VCaP (cell line): ENCODE measurements at regions not wholly inside any gene's neighbourhood (a gene's known extent, or its start where the extent isn't known, plus 50 kb on each side); places are given as distances from the start of the nearest gene placed in this dataset.

Experiments used
- H3K27ac ChIP-seq: fragments of 450-650 bp; 2 replicates; pipeline ENCODE4 v1.5.1; 2017
- CTCF ChIP-seq: fragments of 450-650 bp; conservative IDR thresholded peaks from 2 replicates; pipeline ENCODE4 v1.5.1; 2017; ENCODE audit warnings: mild to moderate bottlenecking, moderate library complexity

- no peak overlapping the region for H3K27ac ChIP-seq
- no peak for TF ChIP-seq CTCF
Measured at GRCh38 chr10:88198023-88198422, 334.6 kb downstream of the PTEN start.

- no peak for TF ChIP-seq CTCF
- H3K27ac ChIP-seq = no peak overlapping the region
Measured at GRCh38 chr10:88200312-88201032, 337.0 kb downstream of the PTEN start.

- TF ChIP-seq CTCF = no peak
- no peak overlapping the region for H3K27ac ChIP-seq
Measured at GRCh38 chr10:88205842-88206446, 342.5 kb downstream of the PTEN start.

GRCh38 chr10:88207121-88207546, 343.7 kb downstream of the PTEN start:
- no peak overlapping the region for H3K27ac ChIP-seq
- no peak for TF ChIP-seq CTCF

GRCh38 chr10:88209231-88209630, 345.8 kb downstream of the PTEN start:
- no peak overlapping the region for H3K27ac ChIP-seq
- TF ChIP-seq CTCF = no peak

GRCh38 chr10:88209837-88210561, 346.6 kb downstream of the PTEN start:
- TF ChIP-seq CTCF = no peak
- no peak overlapping the region for H3K27ac ChIP-seq

- H3K27ac ChIP-seq = no peak overlapping the region
- no peak for TF ChIP-seq CTCF
Measured at GRCh38 chr10:88211230-88211629, 347.8 kb downstream of the PTEN start.
